Body of pancreas (tissue), 4 donors: ENCODE measurements at regions not wholly inside any gene's neighbourhood (a gene's known extent, or its start where the extent isn't known, plus 50 kb on each side); places are given as distances from the start of the nearest gene placed in this dataset.

Experiments
- ATAC-seq: fragments of 150-250 bp; one replicate; pipeline ENCODE4 v1.9.1; 2016
- DNase-seq, 4 donors: peaks; one replicate each; pipeline ENCODE4 v3.0.0-alpha.2; 2019
- H3K27ac ChIP-seq, 4 donors: fragments of 200-600 bp; sonication (generic); 1 replicate in 3 of 4; 2 replicates in 1 of 4; pipeline versions ENCODE4 v1.5.1 to v1.6.1; 2016 to 2019; ENCODE audit warnings: mild to moderate bottlenecking in 1 of 4, mixed read lengths in 1 of 4, moderate library complexity in 1 of 4
- H3K27me3 ChIP-seq, 2 donors: fragments of 200-600 bp; sonication (generic); one replicate each; pipeline ENCODE4 v1.6.0; 2016; ENCODE audit warnings: mild to moderate bottlenecking in 1 of 2
- H3K36me3 ChIP-seq, 2 donors: fragments of 200-600 bp; sonication (generic); replicated peaks in 1 of 2; 2 replicates each; pipeline ENCODE4 v1.5.1; 2016; ENCODE audit warnings: low read depth in 2 of 2; ENCODE audit not compliant: insufficient read depth in 1 of 2
- H3K4me1 ChIP-seq: fragments of 200-600 bp; sonication (generic); one replicate; pipeline ENCODE4 v1.6.0; 2016
- H3K4me3 ChIP-seq, 2 donors: fragments of 200-600 bp; sonication (generic); 1 replicate in 1 of 2; 2 replicates in 1 of 2; pipeline ENCODE4 v1.5.1; 2016 to 2019
- H3K9me3 ChIP-seq, 3 donors: fragments of 200-600 bp; sonication (generic); 1 replicate in 2 of 3; 2 replicates in 1 of 3; pipeline ENCODE4 v1.5.1; 2016
- POLR2A ChIP-seq, 3 donors: fragments of 450-650 bp; IDR thresholded peaks; one replicate each; pipeline ENCODE4 v1.6.1; 2016; ENCODE audit warnings: antibody characterized with exemption in 3 of 3, mild to moderate bottlenecking in 2 of 3
- whole genome bisulfite sequencing, 2 donors: methylation state at CpG; one replicate each; pipeline ENCODE4 v1.1.5; 2017; 5-methylcytosine and 5-hydroxymethylcytosine counted together
- intact Hi-C: fragments of 100-400 bp; cut with DNase I; formaldehyde crosslinking; loops from one replicate; pipeline ENCODE4 v1.15.1; 2023
- TF ChIP-seq, protein P1 (sequence below), 7 experiments: fragments of 450-650 bp in 4 of 7; fragments of 200-600 bp in 3 of 7; sonication (generic) in 3 of 7; IDR thresholded peaks; one replicate each; pipeline ENCODE4 v1.5.1; 2016 to 2019; ENCODE audit warnings: antibody characterized with exemption in 7 of 7

GRCh38 chr1:81466961-81467360 lies 333.8 kb upstream of the ADGRL2 start:
- no peaks in the 10 kb centered on the region for H3K4me1 ChIP-seq
- no peak overlapping the region for H3K27ac ChIP-seq
- DNase-seq (no peak), ATAC-seq (no peak)
- intact Hi-C loops, result no loop called here
- H3K9me3 ChIP-seq, result no peaks in the 10 kb centered on the region
- no peak overlapping the region for H3K4me3 ChIP-seq
- TF ChIP-seq, protein P1, sequence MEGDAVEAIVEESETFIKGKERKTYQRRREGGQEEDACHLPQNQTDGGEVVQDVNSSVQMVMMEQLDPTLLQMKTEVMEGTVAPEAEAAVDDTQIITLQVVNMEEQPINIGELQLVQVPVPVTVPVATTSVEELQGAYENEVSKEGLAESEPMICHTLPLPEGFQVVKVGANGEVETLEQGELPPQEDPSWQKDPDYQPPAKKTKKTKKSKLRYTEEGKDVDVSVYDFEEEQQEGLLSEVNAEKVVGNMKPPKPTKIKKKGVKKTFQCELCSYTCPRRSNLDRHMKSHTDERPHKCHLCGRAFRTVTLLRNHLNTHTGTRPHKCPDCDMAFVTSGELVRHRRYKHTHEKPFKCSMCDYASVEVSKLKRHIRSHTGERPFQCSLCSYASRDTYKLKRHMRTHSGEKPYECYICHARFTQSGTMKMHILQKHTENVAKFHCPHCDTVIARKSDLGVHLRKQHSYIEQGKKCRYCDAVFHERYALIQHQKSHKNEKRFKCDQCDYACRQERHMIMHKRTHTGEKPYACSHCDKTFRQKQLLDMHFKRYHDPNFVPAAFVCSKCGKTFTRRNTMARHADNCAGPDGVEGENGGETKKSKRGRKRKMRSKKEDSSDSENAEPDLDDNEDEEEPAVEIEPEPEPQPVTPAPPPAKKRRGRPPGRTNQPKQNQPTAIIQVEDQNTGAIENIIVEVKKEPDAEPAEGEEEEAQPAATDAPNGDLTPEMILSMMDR (IDR thresholded peaks at IDR 0.05), result no peak
- no peak for TF ChIP-seq POLR2A (IDR thresholded peaks at IDR 0.05)
- 72 to 73% methylated on average over 4 of the region's 4 CpGs for WGBS, 2 donors
- no peaks in the 10 kb centered on the region for H3K36me3 ChIP-seq
- no peaks in the 10 kb centered on the region for H3K27me3 ChIP-seq

- DNase-seq (no peak), ATAC-seq (no peak)
- H3K27me3 ChIP-seq, result no peaks in the 10 kb centered on the region
- no peaks in the 10 kb centered on the region for H3K9me3 ChIP-seq
- 62 to 68% methylated on average over 8 of the region's 8 CpGs for WGBS, 2 donors
- no peak overlapping the region for H3K27ac ChIP-seq
- no peaks in the 10 kb centered on the region for H3K36me3 ChIP-seq
- H3K4me3 ChIP-seq, result no peak overlapping the region
- TF ChIP-seq POLR2A (IDR thresholded peaks at IDR 0.05), result no peak
- TF ChIP-seq, protein P1 (IDR thresholded peaks at IDR 0.05), result no peak
- intact Hi-C loops, result no loop called here
- no peaks in the 10 kb centered on the region for H3K4me1 ChIP-seq
These were observed 336.5 kb upstream of the ADGRL2 start for GRCh38 chr1:81463936-81464837.

GRCh38 chr1:81459043-81459442 lies 341.7 kb upstream of the ADGRL2 start:
- Histone ChIP-seq H3K36me3 (no peaks in the 10 kb centered on the region), H3K27ac (no peak overlapping the region), H3K9me3 (no peaks in the 10 kb centered on the region), H3K4me3 (no peak overlapping the region), H3K4me1 (no peaks in the 10 kb centered on the region), H3K27me3 (no peaks in the 10 kb centered on the region)
- DNase-seq (no peak), ATAC-seq (no peak)
- TF ChIP-seq POLR2A (IDR thresholded peaks at IDR 0.05), result no peak
- TF ChIP-seq, protein P1 (IDR thresholded peaks at IDR 0.05), result no peak
- intact Hi-C loops, result no loop called here

DNA sequence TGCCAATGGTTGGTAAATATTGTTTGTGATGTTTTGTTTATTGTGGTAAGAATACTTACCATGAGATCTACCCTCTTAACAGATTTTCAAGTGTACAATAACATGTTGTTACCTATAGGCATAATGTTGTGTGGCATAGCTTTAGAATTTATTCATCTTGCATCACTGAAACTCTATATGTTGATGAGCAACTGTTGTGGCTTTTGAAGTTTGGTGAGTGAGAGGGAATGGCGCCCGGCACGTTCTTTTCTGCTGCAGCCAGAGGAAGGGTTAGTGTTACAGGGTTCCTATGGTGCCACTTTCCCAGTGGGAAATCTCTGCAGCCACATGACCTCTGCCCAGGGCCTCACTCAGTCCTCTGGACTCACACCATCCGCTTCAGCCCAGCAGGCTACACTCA lies 342.5 kb upstream of the ADGRL2 start:
- WGBS, 2 donors, result 67 to 80% methylated on average over 4 of the region's 4 CpGs
- intact Hi-C loops, result no loop called here
- no peak overlapping the region for H3K27ac ChIP-seq
- no peaks in the 10 kb centered on the region for H3K9me3 ChIP-seq
- no peaks in the 10 kb centered on the region for H3K27me3 ChIP-seq
- H3K4me3 ChIP-seq, result no peak overlapping the region
- TF ChIP-seq, protein P1 (IDR thresholded peaks at IDR 0.05), result no peak
- no peak for DNase-seq
- H3K4me1 ChIP-seq, result no peaks in the 10 kb centered on the region
- no peaks in the 10 kb centered on the region for H3K36me3 ChIP-seq
- ATAC-seq, result no peak

DNA sequence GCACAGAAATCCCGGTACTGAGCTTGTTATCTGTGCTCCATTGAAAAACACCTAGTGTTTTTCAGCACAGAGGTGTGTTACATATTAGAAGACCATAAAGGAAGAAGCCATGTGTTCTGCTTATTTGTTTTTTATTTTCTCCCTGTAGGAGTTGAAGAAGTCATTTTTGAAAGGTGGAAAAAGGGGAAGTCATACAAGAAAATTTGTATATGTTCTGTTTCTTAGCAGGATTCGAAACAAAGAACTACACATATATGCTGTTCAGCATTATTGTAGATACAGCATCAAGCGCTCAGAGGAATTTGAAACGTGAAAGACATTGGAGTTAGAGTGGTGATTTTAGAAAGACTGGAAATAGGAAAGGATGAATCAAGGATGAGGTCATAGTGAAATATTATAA lies 345.3 kb upstream of the ADGRL2 start:
- ATAC-seq, result no peak
- intact Hi-C loops, result no loop called here
- TF ChIP-seq, protein P1 (IDR thresholded peaks at IDR 0.05), result no peak
- no peak for TF ChIP-seq POLR2A (IDR thresholded peaks at IDR 0.05)
- Histone ChIP-seq H3K9me3 (no peaks in the 10 kb centered on the region), H3K36me3 (no peaks in the 10 kb centered on the region), H3K27me3 (no peaks in the 10 kb centered on the region), H3K4me3 (no peak overlapping the region), H3K4me1 (no peaks in the 10 kb centered on the region), H3K27ac (no peak overlapping the region)
- 80 to 86% methylated on average over 4 of the region's 4 CpGs for WGBS, 2 donors
- no peak for DNase-seq
